ENCODE measurements at regions not wholly inside any gene's neighbourhood (a gene's known extent, or its start where the extent isn't known, plus 50 kb on each side); places are given as distances from the start of the nearest gene placed in this dataset.
"Not testable (repeated sequence)": the region's sequence is repeated elsewhere in the genome, so short reads cannot be mapped to it uniquely, and the experiment has no call there.

DNA sequence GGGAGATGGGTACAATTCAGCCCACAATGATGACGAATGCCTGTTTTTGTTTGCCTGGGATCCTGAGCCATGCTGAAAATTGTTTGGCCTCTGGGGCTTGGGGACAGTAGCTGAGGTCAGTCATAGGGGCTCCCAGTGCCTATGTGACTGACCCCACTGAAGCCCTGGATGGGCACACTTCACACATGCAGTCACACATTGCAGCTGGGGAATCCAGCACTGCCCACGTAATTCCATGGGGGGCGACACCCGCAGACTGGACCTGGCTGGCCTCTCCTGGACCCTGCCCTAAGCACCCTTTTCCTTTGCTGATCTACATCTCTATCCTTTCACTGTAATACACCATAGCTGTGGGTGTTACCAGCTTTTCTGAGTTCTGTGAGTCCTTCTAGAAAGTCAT, 295.2 kb upstream of the HS6ST1 start:
- no peak for DNase-seq (ENCODE audit: low read depth in 2 of 2)

DNA sequence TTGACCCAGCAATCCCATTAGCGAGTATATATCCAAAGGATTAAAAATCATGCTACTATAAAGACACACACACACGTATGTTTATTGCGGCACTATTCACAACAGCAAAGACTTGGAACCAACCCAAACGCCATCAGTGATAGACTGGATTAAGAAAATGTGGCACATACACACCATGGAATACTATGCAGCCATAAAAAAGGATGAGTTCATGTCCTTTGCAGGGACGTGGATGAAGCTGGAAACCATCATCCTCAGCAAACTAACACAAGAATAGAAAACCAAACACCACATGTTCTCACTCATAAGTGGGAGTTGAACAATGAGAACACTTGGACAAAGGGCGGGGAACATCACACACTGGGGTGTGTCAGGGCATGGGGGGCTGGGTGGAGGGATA, 296.2 kb upstream of the HS6ST1 start:
- not testable (repeated sequence) for DNase-seq (ENCODE audit: low read depth in 2 of 2)

DNA sequence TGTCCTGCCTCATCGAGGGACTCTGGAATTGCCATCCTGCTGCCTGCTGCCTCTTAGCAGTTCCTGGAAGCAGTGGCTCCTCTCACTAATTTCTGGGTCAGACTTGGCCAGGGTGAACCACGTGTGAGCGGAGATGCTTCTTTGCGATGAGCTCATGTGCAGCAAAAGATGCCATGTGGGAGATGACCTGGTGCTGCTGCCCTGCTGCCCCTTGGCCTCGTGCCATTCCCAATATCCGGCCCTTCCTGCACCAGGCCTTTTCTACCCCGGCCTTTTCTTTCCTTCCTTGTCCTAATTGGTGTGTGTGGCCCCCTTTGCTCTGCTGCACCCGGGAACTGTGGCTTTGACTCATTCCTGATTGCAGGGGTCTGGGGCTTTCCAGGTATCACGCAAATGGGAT, 296.9 kb upstream of the HS6ST1 start:
- no peak for DNase-seq (ENCODE audit: low read depth in 2 of 2)

DNA sequence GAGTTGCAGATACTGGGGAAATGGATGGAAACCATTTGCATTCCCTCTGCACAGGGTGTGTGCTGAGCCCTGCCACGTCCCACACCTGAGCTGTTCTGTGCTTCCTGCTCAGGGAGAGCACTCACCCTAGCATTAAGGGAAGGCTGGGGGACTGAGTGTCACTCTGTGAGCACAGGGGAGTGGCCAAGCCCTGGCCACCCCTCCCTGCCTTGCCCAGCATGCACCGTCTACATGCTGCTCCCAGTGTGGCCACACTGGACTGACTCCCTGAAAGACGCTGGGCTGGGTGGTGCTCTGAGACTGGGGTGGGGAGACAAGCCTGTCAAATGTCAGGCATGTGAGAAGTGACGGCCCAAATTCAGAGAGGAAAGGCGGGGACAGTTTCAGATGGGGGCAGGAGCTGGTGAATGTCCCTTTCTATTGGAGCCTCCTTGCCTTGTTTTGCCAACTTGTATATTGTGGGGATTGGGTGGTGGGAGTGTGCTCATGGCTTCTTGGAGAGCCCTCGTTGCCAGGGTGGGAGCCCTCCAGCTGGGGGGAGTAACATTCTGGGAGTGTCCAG, 298.4 kb upstream of the HS6ST1 start:
- DNase-seq (ENCODE audit: low read depth in 2 of 2) = no peak

DNA sequence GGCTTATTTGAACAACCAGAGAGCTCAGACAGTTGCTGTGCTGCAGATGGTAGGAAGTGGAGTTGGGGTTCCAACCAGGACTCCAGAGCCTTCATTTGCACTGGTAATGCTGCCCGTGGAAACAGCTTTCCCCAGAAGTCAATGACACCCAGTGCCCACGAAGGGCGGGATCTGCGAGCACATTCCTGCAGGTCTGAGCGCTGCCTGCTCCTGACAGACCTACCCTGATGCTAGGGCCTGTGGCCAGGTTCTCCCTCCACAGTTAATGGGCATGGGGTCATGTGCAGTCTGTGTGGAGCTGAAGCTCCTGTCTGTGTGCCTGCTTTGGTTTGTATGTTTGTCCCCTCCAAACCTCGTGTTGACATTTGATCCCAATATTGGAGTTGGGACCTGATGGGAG, 299.0 kb upstream of the HS6ST1 start:
- DNase-seq (ENCODE audit: low read depth in 2 of 2) = no peak

DNA sequence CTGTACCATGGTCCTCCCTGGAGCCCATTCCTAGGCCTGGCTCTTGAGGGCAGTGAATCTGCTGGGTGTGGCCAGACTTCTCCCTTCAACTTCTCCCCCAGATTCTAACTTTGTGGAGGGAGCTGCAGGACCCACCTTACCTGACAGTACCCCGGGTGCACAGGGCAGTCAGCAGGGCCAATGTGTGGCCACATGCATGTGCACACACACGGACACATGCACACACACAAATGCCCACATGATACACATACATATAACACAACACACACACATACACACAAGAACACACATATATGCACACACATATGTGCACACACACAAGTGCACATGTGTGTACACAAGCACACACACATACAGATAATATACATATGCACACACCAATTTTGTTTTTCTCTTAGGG, 300.0 kb upstream of the HS6ST1 start:
- no peak for DNase-seq (ENCODE audit: low read depth in 2 of 2)

DNA sequence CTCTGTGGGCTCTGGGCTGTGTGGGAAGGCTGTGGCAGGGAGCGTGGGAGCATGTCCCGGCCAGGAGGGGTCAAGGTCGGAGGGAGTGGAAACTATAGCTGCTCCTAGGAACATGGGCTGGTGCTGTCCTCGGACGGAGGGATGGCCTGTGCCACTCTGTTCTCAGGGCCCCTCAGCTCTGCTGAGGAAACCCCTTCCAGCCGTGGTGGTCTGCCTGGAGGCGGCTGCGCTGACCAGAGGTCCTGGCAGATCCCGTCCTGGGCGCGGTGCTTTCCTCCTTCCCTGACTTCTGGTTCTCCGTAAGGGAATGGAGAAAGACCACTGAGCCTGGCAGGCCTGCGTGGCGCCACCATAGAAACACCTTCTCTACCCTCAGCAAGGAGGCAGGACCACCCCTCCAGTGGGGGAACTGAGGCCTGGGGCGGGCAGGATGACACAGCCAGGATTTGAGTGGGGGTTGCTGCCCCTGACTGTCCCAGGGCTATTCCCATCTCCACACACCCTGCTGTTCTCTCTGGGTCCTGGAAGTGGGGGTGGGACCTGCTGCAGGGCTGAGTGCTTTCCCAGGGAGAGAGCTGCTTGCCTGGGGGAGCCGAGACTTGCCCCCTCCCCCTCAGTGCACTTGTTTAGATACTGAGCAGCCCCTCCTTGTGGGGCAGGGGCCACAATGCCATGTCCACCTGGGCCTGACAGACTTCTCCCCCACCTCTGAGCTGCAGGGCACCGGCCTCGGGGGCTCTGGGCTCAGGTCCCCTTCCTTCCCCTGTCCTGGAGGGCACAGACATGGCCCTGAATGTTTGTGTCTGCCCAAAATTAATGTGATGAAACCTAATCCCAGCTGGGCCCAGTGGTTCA, 301.0 kb upstream of the HS6ST1 start:
- no peak for DNase-seq (ENCODE audit: low read depth in 2 of 2)

DNA sequence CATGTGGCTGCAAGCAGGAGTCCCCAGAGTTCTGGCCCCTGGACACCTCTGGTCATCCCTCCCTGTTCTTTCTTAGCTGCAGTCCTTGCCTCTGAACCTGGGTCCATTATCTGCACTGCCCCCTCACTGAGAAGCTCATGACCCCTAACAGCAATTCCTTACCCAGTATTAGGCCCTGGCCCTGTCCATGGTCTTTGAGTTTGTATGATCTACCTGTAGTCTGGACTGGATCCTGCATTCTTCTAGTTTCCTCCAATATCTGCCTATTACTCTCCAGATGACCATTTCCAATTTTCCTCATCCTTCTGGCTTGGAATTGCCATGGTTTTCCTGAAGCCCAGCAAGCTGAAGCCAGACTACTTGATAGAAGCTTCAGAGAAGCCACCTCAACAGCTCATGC, 302.4 kb upstream of the HS6ST1 start:
- no peak for DNase-seq (ENCODE audit: low read depth in 2 of 2)

DNA sequence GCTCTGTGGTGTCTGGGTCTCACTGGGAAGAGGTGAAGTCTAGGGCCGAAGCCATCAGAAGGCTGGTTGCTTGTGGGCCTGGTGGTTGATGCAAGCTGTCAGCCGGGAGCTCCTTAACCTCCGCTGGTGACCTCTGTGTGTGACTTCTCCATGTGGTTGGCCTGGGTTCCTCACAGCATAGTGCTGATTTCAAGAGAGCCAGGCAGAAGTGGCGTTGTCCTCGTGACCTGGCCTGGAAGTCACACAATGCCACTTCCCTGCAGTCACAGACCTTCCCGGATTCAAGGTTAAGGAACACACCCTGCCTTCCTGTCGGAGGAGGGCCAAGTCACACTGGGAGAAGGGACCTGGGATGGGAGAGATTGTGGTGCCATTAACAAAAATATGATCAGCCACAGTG, 303.7 kb upstream of the HS6ST1 start:
- no peak for DNase-seq (ENCODE audit: low read depth in 2 of 2)

DNA sequence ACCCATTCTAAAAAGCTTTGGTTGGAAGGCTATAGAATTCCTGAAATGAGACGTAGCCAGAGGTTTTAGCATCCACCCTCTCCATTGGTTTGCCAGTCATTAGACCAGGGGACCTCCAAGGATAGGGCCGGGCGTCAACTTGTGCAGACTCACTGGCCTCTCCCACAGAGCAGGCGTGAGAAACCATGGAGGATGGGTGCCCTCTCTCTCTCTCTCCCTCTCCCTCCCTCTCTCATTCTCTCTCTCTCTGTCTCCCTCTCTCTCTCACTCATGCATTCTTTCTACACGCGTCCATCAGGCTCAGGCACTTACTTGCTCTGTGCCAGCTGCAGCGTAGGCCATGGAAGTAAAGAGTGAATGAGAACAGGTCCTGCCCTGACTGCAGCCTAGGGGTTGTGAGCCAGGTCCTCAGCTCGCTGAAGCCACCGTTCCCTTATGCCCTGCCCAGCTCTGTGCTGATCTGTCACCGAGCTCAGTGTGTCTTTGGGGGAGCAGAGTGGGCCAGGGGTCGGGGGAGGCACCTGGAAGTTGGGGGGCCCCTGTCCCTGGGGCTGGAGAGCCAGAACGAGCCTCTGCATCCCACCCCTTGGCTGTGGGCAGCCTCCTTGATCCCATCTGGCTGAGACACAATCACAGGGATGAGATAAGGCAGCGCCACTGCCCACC, 304.4 kb upstream of the HS6ST1 start:
- no peak for DNase-seq (ENCODE audit: low read depth in 2 of 2)

DNA sequence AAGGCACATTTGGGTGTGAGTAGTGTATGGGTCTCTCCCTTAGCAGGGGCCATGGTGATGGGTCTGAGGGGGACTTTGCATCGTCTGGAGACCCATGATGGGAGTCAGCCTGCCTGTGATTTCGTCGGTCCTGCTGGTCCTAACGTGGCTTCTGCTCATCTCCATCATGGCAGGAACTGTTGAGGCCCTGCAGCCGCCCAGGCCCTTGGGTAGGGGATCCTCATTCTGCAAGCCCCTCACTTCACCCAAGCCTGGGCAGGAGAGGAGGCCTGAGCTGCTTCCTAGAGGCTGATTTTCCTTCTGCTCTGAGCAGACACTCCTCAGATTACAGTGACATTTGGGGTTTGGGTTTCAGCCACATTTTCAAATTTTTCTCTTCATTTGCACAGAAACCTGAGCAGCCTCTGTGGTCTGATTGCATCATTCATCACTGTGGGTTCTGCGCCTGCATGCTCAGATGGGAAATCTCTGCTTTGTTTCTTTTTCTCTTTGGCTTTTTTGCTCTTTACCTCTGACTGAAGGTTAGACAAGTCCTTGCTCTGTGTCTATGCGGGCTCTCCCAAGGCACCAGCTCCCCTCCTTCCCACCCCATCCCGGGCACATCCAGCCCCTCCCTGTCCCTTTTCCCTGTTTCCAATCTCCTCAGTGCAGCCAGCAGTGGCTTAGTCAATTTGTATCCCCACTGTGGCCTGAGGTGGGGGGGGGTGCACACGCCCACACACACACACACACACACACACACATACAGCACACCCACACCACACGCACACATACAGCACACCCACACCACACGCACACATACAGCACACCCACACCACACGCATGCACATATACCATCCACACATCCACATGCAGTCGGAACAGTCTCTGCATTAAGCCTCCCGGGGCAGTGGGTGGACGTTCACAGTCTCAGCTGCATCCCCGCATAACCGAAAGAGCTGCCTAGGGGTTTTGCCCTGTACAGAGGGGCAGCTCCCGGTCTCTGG, 305.4 kb upstream of the HS6ST1 start:
- DNase-seq (ENCODE audit: low read depth in 2 of 2) = no peak

DNA sequence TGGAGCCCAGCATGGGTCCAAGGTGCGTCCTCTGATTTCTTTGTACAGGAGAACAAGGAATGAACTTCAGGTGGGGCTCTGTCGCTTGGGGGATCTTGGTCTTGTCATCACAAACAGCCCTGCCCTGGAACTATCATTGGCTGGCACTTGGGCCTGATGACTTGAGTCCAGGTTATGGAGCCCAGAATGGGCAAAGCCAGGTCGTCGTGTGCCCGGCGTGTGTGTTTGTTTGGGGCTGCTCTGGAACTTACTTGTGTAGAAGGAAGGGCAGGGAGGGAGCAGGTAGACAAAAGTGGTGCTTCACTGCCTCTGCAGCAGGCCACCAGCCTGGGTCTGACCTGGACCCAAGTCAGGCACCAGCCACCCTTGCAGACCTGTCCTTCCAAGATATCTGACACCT, 306.3 kb upstream of the HS6ST1 start:
- no peak for DNase-seq (ENCODE audit: low read depth in 2 of 2)

DNA sequence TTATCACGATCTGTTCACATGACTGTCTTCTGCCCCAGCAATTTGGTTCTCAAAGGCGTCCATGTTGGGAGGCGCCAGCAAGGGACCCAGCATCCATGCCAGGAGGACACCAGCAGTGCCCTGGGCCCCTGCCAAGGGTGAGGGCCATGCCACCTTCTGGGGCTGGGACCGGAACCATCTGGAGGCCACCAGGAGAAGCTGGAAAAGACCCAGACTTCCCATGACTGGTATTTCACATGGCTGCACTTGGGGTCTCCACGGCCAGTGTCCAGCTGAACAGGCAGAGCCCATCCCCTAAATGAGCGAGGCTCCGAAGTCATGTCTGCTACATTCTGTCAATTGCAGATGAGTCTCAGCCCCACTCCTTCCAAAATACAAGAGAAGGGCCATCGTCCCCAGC, 306.8 kb upstream of the HS6ST1 start:
- no peak for DNase-seq (ENCODE audit: low read depth in 2 of 2)

DNA sequence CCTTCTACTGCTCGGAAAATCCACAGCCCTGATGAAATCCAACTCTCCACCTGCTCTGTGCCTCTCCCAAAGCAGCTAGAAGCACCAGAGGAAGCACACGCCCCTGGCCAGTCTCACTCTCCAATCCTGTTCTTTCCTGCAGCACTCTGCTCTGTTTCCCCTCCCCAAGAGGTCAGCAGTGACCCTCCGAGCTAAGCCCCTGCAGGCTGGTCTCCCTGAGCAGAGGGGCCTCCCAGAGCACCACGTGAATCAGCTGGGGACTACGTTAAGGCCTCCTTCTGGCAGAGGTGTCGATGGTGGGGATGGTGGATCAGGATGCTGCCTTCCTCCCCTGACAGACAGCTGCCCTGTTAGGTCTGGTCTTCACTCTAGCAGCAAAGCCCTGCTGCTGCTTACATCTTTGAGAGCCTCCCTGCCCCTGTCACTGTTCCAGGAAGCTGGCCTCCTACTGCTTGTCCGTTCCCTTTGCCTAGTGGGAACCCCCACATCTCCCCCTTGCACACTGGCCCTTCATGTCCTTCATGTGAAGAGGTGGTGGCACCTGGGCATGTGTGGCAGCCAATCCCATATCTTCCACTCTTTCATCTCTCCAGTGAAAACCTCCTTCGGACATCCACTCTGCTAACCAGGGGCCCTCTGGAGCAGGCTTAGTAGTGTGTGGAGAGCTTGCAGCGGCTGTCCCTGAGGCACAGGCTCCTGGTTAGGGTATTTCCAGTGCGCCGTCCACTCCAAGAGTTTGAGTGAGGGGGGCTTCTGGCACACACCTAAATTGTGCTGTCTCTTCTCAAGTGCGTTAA, 307.5 kb upstream of the HS6ST1 start:
- DNase-seq (ENCODE audit: low read depth in 2 of 2) = no peak

DNA sequence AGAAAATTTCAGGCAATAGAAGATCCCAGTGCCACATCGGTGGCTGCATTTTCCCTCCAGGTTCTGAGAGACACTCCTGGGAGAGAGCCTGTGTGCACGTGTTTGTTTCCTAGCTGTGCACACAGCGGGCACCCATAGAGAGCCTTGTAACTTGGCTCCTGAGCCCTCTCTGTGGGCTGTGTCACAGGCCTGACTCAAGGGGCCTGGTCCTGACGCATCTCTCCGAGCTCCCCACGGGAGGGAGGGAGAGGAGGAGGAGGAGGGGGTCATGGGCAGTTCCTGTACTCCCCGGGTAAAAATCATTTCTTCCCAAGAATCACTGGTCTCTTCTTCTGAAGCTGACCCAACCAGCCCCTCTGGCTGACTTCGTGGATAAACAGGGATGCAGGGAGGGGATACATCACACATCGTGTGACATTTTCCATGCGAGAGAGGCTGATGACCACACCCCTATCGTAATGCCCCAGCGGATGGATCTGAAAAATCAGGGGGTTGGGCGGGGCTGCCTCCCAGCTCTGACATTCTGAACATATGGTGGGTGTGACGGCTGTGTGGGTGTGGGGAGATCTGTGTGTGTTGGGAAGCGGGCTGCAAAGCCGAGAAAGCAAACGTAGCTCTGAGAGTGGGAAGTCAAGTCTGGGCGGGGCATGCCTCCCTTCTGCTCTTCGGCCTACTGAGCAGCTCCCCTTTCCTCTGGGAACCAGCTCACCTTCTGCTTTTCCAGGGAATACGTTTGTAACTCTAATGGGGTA, 308.3 kb upstream of the HS6ST1 start:
- DNase-seq (ENCODE audit: low read depth in 2 of 2) = no peak

DNA sequence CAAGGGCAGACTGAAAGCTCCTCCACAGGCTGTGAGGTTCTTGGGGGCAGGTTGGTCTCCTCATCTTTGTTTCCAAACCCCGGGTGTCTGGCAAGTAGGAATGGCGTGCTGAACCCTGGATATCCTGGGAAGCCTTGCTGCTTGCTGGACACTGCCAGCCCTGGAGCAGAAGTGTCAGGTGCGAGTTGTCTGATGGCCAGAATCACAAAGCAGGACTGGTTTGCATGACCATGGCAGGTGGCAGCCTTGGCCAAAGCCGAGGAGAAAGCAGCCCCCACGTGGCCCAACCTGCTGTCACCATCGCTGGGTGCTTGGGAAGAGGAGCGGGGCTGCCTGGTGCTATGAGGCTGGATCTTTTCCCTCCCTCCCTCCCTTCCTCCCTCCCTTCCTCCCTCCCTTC, 309.5 kb upstream of the HS6ST1 start:
- no peak for DNase-seq (ENCODE audit: low read depth in 2 of 2)

DNA sequence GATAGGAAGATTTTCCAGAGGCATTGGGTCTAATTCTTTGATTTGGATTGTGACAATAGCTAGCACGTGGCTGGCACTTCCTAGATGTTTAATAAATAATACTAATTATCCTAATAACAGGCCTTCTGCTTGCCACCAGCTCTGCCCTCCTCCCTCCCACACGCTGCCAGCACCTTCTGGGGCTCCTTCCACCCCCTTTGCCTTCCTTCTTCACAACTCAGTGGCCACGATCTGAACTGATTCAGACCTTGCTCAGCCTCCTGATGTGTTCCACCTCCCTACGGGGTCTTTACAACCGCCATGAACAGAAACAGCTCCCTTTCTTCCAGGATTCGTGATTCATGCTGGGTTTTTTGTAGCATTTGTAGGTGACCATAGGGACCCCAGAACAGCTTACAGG, 310.3 kb upstream of the HS6ST1 start:
- no peak for DNase-seq (ENCODE audit: low read depth in 2 of 2)

DNA sequence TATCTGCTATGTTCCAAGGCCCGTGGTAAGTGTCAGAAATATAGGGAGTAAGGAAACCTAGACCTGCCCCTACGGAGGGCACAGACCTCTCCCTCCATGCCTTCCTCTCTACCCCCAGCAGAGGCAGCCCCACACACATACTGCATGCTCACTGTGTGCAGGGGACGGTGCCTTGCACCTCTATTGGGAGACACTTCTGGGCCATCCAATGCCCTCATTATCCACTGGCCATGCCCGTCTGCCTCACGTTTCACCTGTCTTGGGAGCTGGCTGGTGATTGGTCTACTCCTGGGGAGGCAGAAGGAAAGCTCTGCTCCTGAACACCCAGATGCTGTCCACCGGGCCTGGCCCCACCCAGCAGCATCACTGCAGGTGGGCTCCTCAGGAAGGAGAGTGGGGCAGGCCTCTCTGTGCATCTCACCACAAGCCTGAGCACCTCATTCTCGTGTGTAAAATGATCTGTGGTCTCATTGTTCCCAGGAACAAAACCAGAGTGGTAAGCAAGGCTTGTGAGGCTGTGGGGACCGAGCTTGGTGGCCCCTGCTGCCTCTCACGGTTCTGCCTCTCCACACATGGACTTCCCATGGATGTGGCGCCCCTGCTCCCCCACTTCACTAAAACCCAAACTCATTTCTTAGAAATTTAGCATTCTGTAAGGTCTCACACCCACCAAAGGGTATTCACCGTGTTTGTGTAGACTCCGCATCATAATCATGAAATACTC, 312.5 kb upstream of the HS6ST1 start:
- no peak for DNase-seq (ENCODE audit: low read depth in 2 of 2)

DNA sequence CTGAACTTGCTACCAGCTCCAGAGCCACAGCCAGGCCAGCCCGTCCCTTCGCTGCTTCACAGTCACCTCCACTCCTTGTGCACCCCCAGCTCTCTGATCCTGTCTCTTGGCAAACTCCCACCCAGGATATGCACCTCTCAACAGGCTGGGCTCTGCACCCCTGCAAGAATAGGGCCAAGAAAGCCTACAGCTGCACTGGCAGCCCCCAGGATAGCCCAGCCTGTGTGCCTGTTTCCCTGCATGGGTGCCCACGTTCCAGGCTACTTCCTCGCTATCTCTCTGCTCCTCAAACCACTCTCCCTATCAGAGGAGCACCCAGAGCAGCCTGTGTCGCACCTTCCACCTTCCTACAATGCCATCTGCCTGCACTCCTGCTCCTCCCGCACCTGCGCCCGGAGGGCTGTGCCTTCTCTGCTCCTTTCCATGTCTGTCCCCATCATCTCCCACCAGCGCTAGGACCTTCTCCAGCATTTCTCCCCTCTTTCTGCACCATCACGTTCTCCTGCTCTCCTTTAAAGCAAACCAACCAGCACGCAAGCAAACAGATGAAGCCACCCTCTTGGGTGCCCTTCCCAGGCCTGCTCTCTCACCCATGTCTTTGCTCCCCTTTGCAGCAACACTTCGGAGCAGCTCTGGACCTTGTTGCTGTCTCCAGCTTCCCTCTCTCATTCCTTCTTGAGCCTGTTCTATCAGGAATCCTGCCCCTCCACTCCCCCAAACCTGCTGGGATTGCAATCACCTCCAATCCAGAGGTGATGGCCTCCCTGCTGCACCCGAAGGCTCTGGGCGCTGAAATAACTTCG, 313.2 kb upstream of the HS6ST1 start:
- DNase-seq (ENCODE audit: low read depth in 2 of 2) = no peak
